Heart right ventricle (tissue), 16 donors: ENCODE measurements at regions not wholly inside any gene's neighbourhood (a gene's known extent, or its start where the extent isn't known, plus 50 kb on each side); places are given as distances from the start of the nearest gene placed in this dataset.

ENCODE experiments used
- ATAC-seq, 8 donors: fragments of 200-7000 bp; cut with Tn5 transposase; one replicate each; pipeline ENCODE4 v1.9.1; 2020; ENCODE audit warnings: mild to moderate bottlenecking in 8 of 8, moderate library complexity in 8 of 8, moderate number of reproducible peaks in 1 of 8
- DNase-seq, 2 donors: peaks; one replicate each; pipeline ENCODE4 v3.0.0-alpha.2; 2020
- H3K27ac ChIP-seq, 10 donors: fragments of 200-600 bp; sonication (generic) in 2 of 10; one replicate each; pipeline versions ENCODE4 v1.5.0 to v1.8.0; 2020 to 2022; ENCODE audit warnings: mild to moderate bottlenecking in 3 of 10
- H3K27me3 ChIP-seq, 7 donors: fragments of 200-600 bp; one replicate each; pipeline ENCODE4 v1.8.0; 2021 to 2022; ENCODE audit warnings: mild to moderate bottlenecking in 2 of 7
- H3K36me3 ChIP-seq, 9 donors: fragments of 200-600 bp; sonication (generic) in 1 of 9; one replicate each; pipeline versions ENCODE4 v1.5.0 to v1.8.0; 2020 to 2022; ENCODE audit warnings: mild to moderate bottlenecking in 2 of 9
- H3K4me1 ChIP-seq, 9 donors: fragments of 200-600 bp; sonication (generic) in 1 of 9; one replicate each; pipeline versions ENCODE4 v1.5.0 to v1.8.0; 2020 to 2022; ENCODE audit warnings: mild to moderate bottlenecking in 4 of 9
- H3K4me3 ChIP-seq, 10 donors: fragments of 200-600 bp; sonication (generic) in 2 of 10; one replicate each; pipeline versions ENCODE4 v1.5.0 to v1.8.0; 2020 to 2022; ENCODE audit warnings: mild to moderate bottlenecking in 7 of 10, moderate library complexity in 2 of 10
- H3K9me3 ChIP-seq, 11 donors: fragments of 200-600 bp in 10 of 11; sonication (generic) in 2 of 11; one replicate each; pipeline versions ENCODE4 v1.5.0 to v1.8.0; 2013 to 2022; ENCODE audit warnings: mild to moderate bottlenecking in 2 of 11, control low read depth in 1 of 11, moderate library complexity in 1 of 11
- CTCF ChIP-seq, 9 donors: fragments of 200-600 bp; sonication (generic) in 2 of 9; IDR thresholded peaks; one replicate each; pipeline versions ENCODE4 v1.5.0 to v1.8.0; 2021 to 2022; ENCODE audit warnings: antibody characterized with exemption in 9 of 9, mild to moderate bottlenecking in 5 of 9, moderate library complexity in 1 of 9
- WGBS, 2 donors: extraction: QIAGEN DNeasy Blood & Tissue Kit; methylation state at CpG; one replicate each; pipeline ENCODE4 v1.1.7; 2013; ENCODE audit warnings: inconsistent platforms in 1 of 2; 5-methylcytosine and 5-hydroxymethylcytosine counted together
- intact Hi-C, 10 donors: fragments of 100-400 bp; cut with DNase I; formaldehyde crosslinking; loops; one replicate each; pipeline versions ENCODE4 v1.11.1 to v1.14.2; 2022
- donor health status: Arrhythmogenic right ventricular cardiomyopathy.
- donor health status: ischemic (EF 13 %, LVEDD 7.1; RV severe dilation, severe dysfunction).
- donor health status: healthy with polysubstance abuse.
- donor health status: DM: no; HTN: yes; CAD: no.
- donor health status: DM: no; HTN: no; CAD: no.
- donor health status: ischemic (EF 25% LVEDD 6.9; RV normal size, moderate dysfunction).
- donor health status: ischemic (EF 25% LVEDD 5.7; RV mildly dilated, moderate dysfunction).
- donor health status: healthy.
- donor health status: DM: yes; HTN: yes; CAD: no.
- donor health status: Ischemic cardiomyopathy.
- donor health status: ischemic (EF 35%, LVEDD 5.7; RV mildly dilated, moderate dysfunction).
- donor health status: nonischemic (EF 11% LVEDD 7.7; RV severe dilation, severe dysfunction).
- donor health status: DM: yes; HTN: yes; CAD: no.
- donor health status: PGD.
- donor health status: ischemic (EF 29% LVEDD 5.4; RV normal size, mild dysfunction).
- donor health status: nonischemic (EF 23%, LVEDD 6.1; RV moderate dilation, normal function).

GRCh38 chr1:56297904-56298303 lies 281.5 kb downstream of the PLPP3 start:
- Histone ChIP-seq H3K4me3 (no peak overlapping the region), H3K36me3 (no peaks in the 10 kb centered on the region), H3K27me3 (no peaks in the 10 kb centered on the region), H3K4me1 (peaks cover 0 to 25% (median 9%) of the 10 kb centered on the region in 9 donors), H3K27ac (no peak overlapping the region), H3K9me3 (no peaks in the 10 kb centered on the region)
- ATAC-seq (no peak), DNase-seq (no peak)
- WGBS, 2 donors, result 69 to 76% methylated on average over 2 of the region's 2 CpGs
- intact Hi-C loops, result loop anchor here in 2 of 10 donors (10.0 kb wide), 2 partner anchors 103 to 277 kb away; partner anchors contain the start of gene PLPP3 (in 1 of the 2)
- TF ChIP-seq CTCF (IDR thresholded peaks at IDR 0.05), result no peak

GRCh38 chr1:56297208-56297607 lies 282.2 kb downstream of the PLPP3 start:
- WGBS, 2 donors, result 70 to 74% methylated on average over 2 of the region's 2 CpGs
- intact Hi-C loops, result loop anchor here in 2 of 10 donors (10.0 kb wide), 2 partner anchors 102 to 278 kb away; partner anchors contain the start of gene PLPP3 (in 1 of the 2)
- TF ChIP-seq CTCF (IDR thresholded peaks at IDR 0.05), result no peak
- DNase-seq, result no peak
- peaks cover 0 to 25% (median 6%) of the 10 kb centered on the region in 9 donors for H3K4me1 ChIP-seq
- no peaks in the 10 kb centered on the region for H3K9me3 ChIP-seq
- no peak for ATAC-seq
- no peak overlapping the region for H3K27ac ChIP-seq
- no peak overlapping the region for H3K4me3 ChIP-seq
- no peaks in the 10 kb centered on the region for H3K27me3 ChIP-seq
- no peaks in the 10 kb centered on the region for H3K36me3 ChIP-seq

- ATAC-seq, result no peak
- 95 to 96% methylated on average over 4 of the region's 4 CpGs for WGBS, 2 donors
- intact Hi-C loops, result loop anchor here in 2 of 10 donors (10.0 kb wide), 2 partner anchors 101 to 279 kb away; partner anchors contain the start of gene PLPP3 (in 1 of the 2)
Observed at GRCh38 chr1:56295949-56296929, 283.1 kb downstream of the PLPP3 start.

More at GRCh38 chr1:56295949-56296929, 283.1 kb downstream of the PLPP3 start:
- Histone ChIP-seq H3K27me3 (no peaks in the 10 kb centered on the region), H3K36me3 (no peaks in the 10 kb centered on the region), H3K4me3 (no peak overlapping the region), H3K4me1 (peaks cover 0 to 35% (median 6%) of the 10 kb centered on the region in 9 donors), H3K9me3 (no peaks in the 10 kb centered on the region), H3K27ac (no peak overlapping the region)
- DNase-seq, result no peak
- TF ChIP-seq CTCF (IDR thresholded peaks at IDR 0.05), result no peak
